GM12878 (cell line): ENCODE measurements at regions not wholly inside any gene's neighbourhood (a gene's known extent, or its start where the extent isn't known, plus 50 kb on each side); places are given as distances from the start of the nearest gene placed in this dataset.

Experiments used
- BCL11A ChIP-seq: IDR thresholded peaks from 2 replicates; pipeline ENCODE4 v1.6.1; 2011; ENCODE audit warnings: low read depth, low read length
- BHLHE40 ChIP-seq, 2 experiments: fragments of 450-650 bp in 1 of 2; IDR thresholded peaks; 2 replicates each; pipeline ENCODE4 v1.6.1; 2011 to 2017; ENCODE audit warnings: low read depth in 2 of 2, borderline replicate concordance in 1 of 2, improper control_type of control experiment in 1 of 2, low read length in 1 of 2, mild to moderate bottlenecking in 1 of 2
- BMI1 ChIP-seq: fragments of 450-650 bp; IDR thresholded peaks from 2 replicates; pipeline ENCODE4 v1.6.1; 2016; ENCODE audit warnings: mild to moderate bottlenecking, moderate library complexity, borderline replicate concordance
- CEBPB ChIP-seq, 2 experiments: fragments of 150-350 bp in 1 of 2; IDR thresholded peaks; 2 replicates each; pipeline ENCODE4 v1.6.1; 2012 to 2014; ENCODE audit warnings: low read depth in 2 of 2, low read length in 2 of 2, borderline replicate concordance in 1 of 2, inconsistent platforms in 1 of 2
- DPF2 ChIP-seq: fragments of 450-650 bp; IDR thresholded peaks from 2 replicates; pipeline ENCODE4 v1.6.1; 2017; ENCODE audit warnings: mild to moderate bottlenecking
- EP300 ChIP-seq, 2 experiments: fragments of 150-350 bp in 1 of 2; IDR thresholded peaks; 2 replicates each; pipeline ENCODE4 v1.6.1; 2011 to 2012; ENCODE audit warnings: low read depth in 2 of 2, low read length in 2 of 2, borderline replicate concordance in 1 of 2, improper control_type of control experiment in 1 of 2, inconsistent platforms in 1 of 2; ENCODE audit not compliant: control insufficient read depth in 1 of 2
- IRF4 ChIP-seq: IDR thresholded peaks from 2 replicates; pipeline ENCODE4 v1.6.1; 2011; ENCODE audit warnings: low read depth, low read length
- MYB ChIP-seq: fragments of 150-350 bp; IDR thresholded peaks from 2 replicates; pipeline ENCODE4 v1.6.1; 2014; ENCODE audit warnings: mild to moderate bottlenecking, low read depth, low read length, borderline replicate concordance
- MYC ChIP-seq: IDR thresholded peaks from 2 replicates; pipeline ENCODE4 v1.6.1; 2011; ENCODE audit warnings: mild to moderate bottlenecking, low read length, moderate library complexity, inconsistent platforms; ENCODE audit not compliant: insufficient read depth, insufficient replicate concordance, insufficient read length, severe bottlenecking
- RCOR1 ChIP-seq: conservative IDR thresholded peaks from 2 replicates; pipeline ENCODE4 v1.6.1; 2012; ENCODE audit warnings: low read depth, low read length, improper control_type of control experiment
- YY1 ChIP-seq: IDR thresholded peaks from 2 replicates; pipeline ENCODE4 v1.6.1; 2011; ENCODE audit warnings: low read depth, mild to moderate bottlenecking, low read length
- ZNF384 ChIP-seq: IDR thresholded peaks from 2 replicates; pipeline ENCODE4 v1.6.1; 2012; ENCODE audit warnings: low read depth, mild to moderate bottlenecking, low read length, improper control_type of control experiment, borderline replicate concordance
- TF ChIP-seq, protein P1 (sequence below), 3 experiments: IDR thresholded peaks in 2 of 3; conservative IDR thresholded peaks in 1 of 3; 2 replicates each; pipeline ENCODE4 v1.5.1; 2011; ENCODE audit warnings: low read depth in 3 of 3, low read length in 3 of 3, mild to moderate bottlenecking in 3 of 3, control low read depth in 2 of 3, moderate library complexity in 2 of 3, inconsistent platforms in 1 of 3, mixed read lengths in 1 of 3; ENCODE audit not compliant: control insufficient read depth in 2 of 3, insufficient read depth in 1 of 3; ENCODE audit errors: extremely low read depth in 1 of 3
- TF ChIP-seq, protein P2 (sequence below): IDR thresholded peaks from 2 replicates; pipeline ENCODE4 v1.6.1; 2011; ENCODE audit warnings: borderline replicate concordance, low read depth, mild to moderate bottlenecking, moderate library complexity, mixed read lengths, low read length; ENCODE audit not compliant: insufficient read depth; ENCODE audit errors: extremely low read length

DNA sequence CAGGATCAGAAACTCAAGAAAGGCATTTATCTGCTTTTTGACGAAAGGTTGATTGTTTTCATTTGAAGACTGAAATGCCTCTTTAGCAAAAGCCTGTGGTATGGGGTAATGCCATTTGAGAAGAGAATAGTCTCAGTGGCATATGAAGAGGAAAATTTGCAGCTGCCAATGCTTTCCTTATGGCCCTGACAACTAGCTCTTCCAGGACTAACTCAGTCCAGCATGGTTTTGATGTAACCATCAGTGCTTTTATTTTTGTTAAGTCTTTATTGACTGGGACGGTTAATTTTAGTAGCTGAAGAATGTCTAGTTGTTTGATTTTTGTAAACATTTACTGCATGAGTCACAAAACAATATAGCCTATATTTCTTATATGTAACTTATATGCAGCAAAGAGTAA lies 158.4 kb downstream of the LNPK start:
- no peak for TF ChIP-seq RCOR1
- no peak for TF ChIP-seq ZNF384
- TF ChIP-seq BHLHE40 (IDR thresholded peaks at IDR 0.05; ENCODE audit: borderline replicate concordance in 1 of 2, low read depth in 2 of 2, low read length in 1 of 2): no peak
- TF ChIP-seq DPF2: no peak
- TF ChIP-seq, protein P1, sequence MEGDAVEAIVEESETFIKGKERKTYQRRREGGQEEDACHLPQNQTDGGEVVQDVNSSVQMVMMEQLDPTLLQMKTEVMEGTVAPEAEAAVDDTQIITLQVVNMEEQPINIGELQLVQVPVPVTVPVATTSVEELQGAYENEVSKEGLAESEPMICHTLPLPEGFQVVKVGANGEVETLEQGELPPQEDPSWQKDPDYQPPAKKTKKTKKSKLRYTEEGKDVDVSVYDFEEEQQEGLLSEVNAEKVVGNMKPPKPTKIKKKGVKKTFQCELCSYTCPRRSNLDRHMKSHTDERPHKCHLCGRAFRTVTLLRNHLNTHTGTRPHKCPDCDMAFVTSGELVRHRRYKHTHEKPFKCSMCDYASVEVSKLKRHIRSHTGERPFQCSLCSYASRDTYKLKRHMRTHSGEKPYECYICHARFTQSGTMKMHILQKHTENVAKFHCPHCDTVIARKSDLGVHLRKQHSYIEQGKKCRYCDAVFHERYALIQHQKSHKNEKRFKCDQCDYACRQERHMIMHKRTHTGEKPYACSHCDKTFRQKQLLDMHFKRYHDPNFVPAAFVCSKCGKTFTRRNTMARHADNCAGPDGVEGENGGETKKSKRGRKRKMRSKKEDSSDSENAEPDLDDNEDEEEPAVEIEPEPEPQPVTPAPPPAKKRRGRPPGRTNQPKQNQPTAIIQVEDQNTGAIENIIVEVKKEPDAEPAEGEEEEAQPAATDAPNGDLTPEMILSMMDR (IDR thresholded peaks at IDR 0.05 in 2 of 3, conservative IDR thresholded peaks at IDR 0.05 in 1 of 3; ENCODE audit: control insufficient read depth in 2 of 3, extremely low read depth in 1 of 3, insufficient read depth in 1 of 3, low read depth in 3 of 3, low read length in 3 of 3): no peak
- TF ChIP-seq BMI1: no peak
- TF ChIP-seq IRF4: no peak
- TF ChIP-seq MYC: no peak
- TF ChIP-seq CEBPB (IDR thresholded peaks at IDR 0.05; ENCODE audit: borderline replicate concordance in 1 of 2, low read depth in 2 of 2, low read length in 2 of 2): no peak
- no peak for TF ChIP-seq MYB
- no peak for TF ChIP-seq YY1
- no peak for TF ChIP-seq EP300 (IDR thresholded peaks at IDR 0.05; ENCODE audit: borderline replicate concordance in 1 of 2, control insufficient read depth in 1 of 2, low read depth in 2 of 2, low read length in 2 of 2)
- TF ChIP-seq, protein P2, sequence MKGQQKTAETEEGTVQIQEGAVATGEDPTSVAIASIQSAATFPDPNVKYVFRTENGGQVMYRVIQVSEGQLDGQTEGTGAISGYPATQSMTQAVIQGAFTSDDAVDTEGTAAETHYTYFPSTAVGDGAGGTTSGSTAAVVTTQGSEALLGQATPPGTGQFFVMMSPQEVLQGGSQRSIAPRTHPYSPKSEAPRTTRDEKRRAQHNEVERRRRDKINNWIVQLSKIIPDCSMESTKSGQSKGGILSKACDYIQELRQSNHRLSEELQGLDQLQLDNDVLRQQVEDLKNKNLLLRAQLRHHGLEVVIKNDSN: no peak
- no peak for TF ChIP-seq BCL11A
